Activated T-cell treated with anti-CD3 and anti-CD28 coated beads for 4 hours (primary cell): ENCODE measurements at regions not wholly inside any gene's neighbourhood (a gene's known extent, or its start where the extent isn't known, plus 50 kb on each side); places are given as distances from the start of the nearest gene placed in this dataset.
A peak's percentile ranks its signal among the peaks of the same experiment; 100 is the strongest.
"Not testable (repeated sequence)": the region's sequence is repeated elsewhere in the genome, so short reads cannot be mapped to it uniquely, and the experiment has no call there.

Source experiments
- DNase-seq: peaks from one replicate; pipeline ENCODE4 v3.0.0-alpha.2; 2020

- DNase-seq = not testable (repeated sequence)
These were observed 51.5 kb upstream of the MUC20 start for GRCh38 chr3:195669310-195669709.

- not testable (repeated sequence) for DNase-seq
These were observed 52.5 kb upstream of the MUC20 start for GRCh38 chr3:195668131-195668766.

GRCh38 chr3:195665311-195665710 lies 55.5 kb upstream of the MUC20 start:
- DNase-seq = not testable (repeated sequence)

GRCh38 chr3:195664131-195664530 lies 56.6 kb upstream of the MUC20 start:
- not testable (repeated sequence) for DNase-seq

- not testable (repeated sequence) for DNase-seq
These were observed 61.6 kb upstream of the MUC20 start for GRCh38 chr3:195659136-195659533.

- not testable (repeated sequence) for DNase-seq
These were observed 62.2 kb upstream of the MUC20 start for GRCh38 chr3:195658381-195659135.

- peak; percentile 86 for DNase-seq
These were observed 63.1 kb upstream of the MUC20 start for GRCh38 chr3:195657475-195658372.

GRCh38 chr3:195656091-195656490 lies 64.7 kb upstream of the MUC20 start:
- DNase-seq = not testable (repeated sequence)

GRCh38 chr3:195654746-195655145 lies 66.0 kb upstream of the MUC20 start:
- DNase-seq = not testable (repeated sequence)

GRCh38 chr3:195654138-195654537 lies 66.6 kb upstream of the MUC20 start:
- not testable (repeated sequence) for DNase-seq

- not testable (repeated sequence) for DNase-seq
These were observed 67.1 kb upstream of the MUC20 start for GRCh38 chr3:195653641-195654040.

- DNase-seq = not testable (repeated sequence)
These were observed 64.4 kb upstream of the APOD start for GRCh38 chr3:195647912-195648702.

- DNase-seq = not testable (repeated sequence)
These were observed 62.1 kb upstream of the APOD start for GRCh38 chr3:195645872-195646271.

- DNase-seq = not testable (repeated sequence)
These were observed 59.5 kb upstream of the APOD start for GRCh38 chr3:195643245-195643644.

GRCh38 chr3:195642311-195642710 lies 58.6 kb upstream of the APOD start:
- DNase-seq = not testable (repeated sequence)

- DNase-seq = not testable (repeated sequence)
These were observed 54.7 kb upstream of the APOD start for GRCh38 chr3:195638456-195638855.

GRCh38 chr3:195637473-195638233 lies 53.9 kb upstream of the APOD start:
- not testable (repeated sequence) for DNase-seq

- not testable (repeated sequence) for DNase-seq
These were observed 53.3 kb upstream of the APOD start for GRCh38 chr3:195637011-195637410.

GRCh38 chr3:195635898-195636685 lies 52.4 kb upstream of the APOD start:
- DNase-seq = not testable (repeated sequence)

GRCh38 chr3:195635262-195635873 lies 51.6 kb upstream of the APOD start:
- not testable (repeated sequence) for DNase-seq
